HEK293 (cell line): ENCODE measurements at regions not wholly inside any gene's neighbourhood (a gene's known extent, or its start where the extent isn't known, plus 50 kb on each side); places are given as distances from the start of the nearest gene placed in this dataset.

Source experiments
- CTCF ChIA-PET: fragments of 350-600 bp; formaldehyde crosslinking; extraction: SDS; loops from one replicate; lab custom pipeline; 2021; ENCODE audit warnings: antibody characterized with exemption; lab: Yijun Ruan, JAX
- POLR2A ChIA-PET: fragments of 300-600 bp; formaldehyde crosslinking; extraction: SDS; loops from one replicate; lab custom pipeline; 2020; ENCODE audit warnings: antibody characterized with exemption, inconsistent platforms; lab: Yijun Ruan, JAX
- H3K27ac ChIP-seq: fragments of 200-500 bp; sonication (Bioruptor generic); 2 replicates; pipeline ENCODE4 v1.5.1; 2014; ENCODE audit warnings: low read depth, low read length, control low read depth, inconsistent platforms; ENCODE audit errors: extremely low read depth
- H3K36me3 ChIP-seq, 2 experiments: fragments of 200-500 bp in 1 of 2; sonication (Bioruptor generic) in 1 of 2; 1 replicate in 1 of 2; 2 replicates in 1 of 2; pipeline ENCODE4 v1.5.1; 2014 to 2017; ENCODE audit warnings: inconsistent platforms in 2 of 2, low read length in 2 of 2; ENCODE audit not compliant: control insufficient read depth in 2 of 2, insufficient read depth in 1 of 2
- H3K4me1 ChIP-seq: fragments of 200-500 bp; sonication (Bioruptor generic); 2 replicates; pipeline ENCODE4 v1.5.1; 2014; ENCODE audit warnings: mild to moderate bottlenecking, low read length, inconsistent platforms; ENCODE audit not compliant: control insufficient read depth, insufficient read depth
- H3K4me3 ChIP-seq: 2 replicates; pipeline ENCODE4 v1.5.1; 2011; ENCODE audit warnings: low read depth, mild to moderate bottlenecking, control low read depth, low read length, moderate library complexity
- H3K9me3 ChIP-seq: fragments of 200-500 bp; sonication (Bioruptor generic); 2 replicates; pipeline ENCODE4 v1.5.1; 2014; ENCODE audit warnings: low read depth, low read length, inconsistent platforms; ENCODE audit not compliant: control insufficient read depth, insufficient read depth
- GLIS1 ChIP-seq: fragments of 450-650 bp; formaldehyde crosslinking; IDR thresholded peaks from 2 replicates; pipeline ENCODE4 v1.5.1; 2016; ENCODE audit warnings: missing biosample characterization, missing genetic modification characterization
- KLF1 ChIP-seq: fragments of 450-650 bp; formaldehyde crosslinking; IDR thresholded peaks from 2 replicates; pipeline ENCODE4 v1.5.1; 2016; ENCODE audit warnings: missing biosample characterization, missing genetic modification characterization
- SP2 ChIP-seq: fragments of 450-650 bp; formaldehyde crosslinking; IDR thresholded peaks from 2 replicates; pipeline ENCODE4 v1.5.1; 2016; ENCODE audit warnings: missing biosample characterization, missing genetic modification characterization
- ZNF132 ChIP-seq: fragments of 450-650 bp; formaldehyde crosslinking; IDR thresholded peaks from 2 replicates; pipeline ENCODE4 v1.5.1; 2017; ENCODE audit warnings: missing biosample characterization, missing genetic modification characterization, borderline replicate concordance
- ZNF16 ChIP-seq: fragments of 450-650 bp; formaldehyde crosslinking; IDR thresholded peaks from 2 replicates; pipeline ENCODE4 v1.5.1; 2016; ENCODE audit warnings: low read depth, missing biosample characterization, missing genetic modification characterization
- ZNF423 ChIP-seq: fragments of 450-650 bp; formaldehyde crosslinking; IDR thresholded peaks from 2 replicates; pipeline ENCODE4 v1.5.1; 2016; ENCODE audit warnings: missing biosample characterization, missing genetic modification characterization
- ZNF426 ChIP-seq: fragments of 450-650 bp; formaldehyde crosslinking; IDR thresholded peaks from 2 replicates; pipeline ENCODE4 v1.5.1; 2017; ENCODE audit warnings: missing biosample characterization, missing genetic modification characterization, mild to moderate bottlenecking, inconsistent platforms, moderate library complexity
- ZNF544 ChIP-seq: fragments of 450-650 bp; formaldehyde crosslinking; IDR thresholded peaks from 2 replicates; pipeline ENCODE4 v1.5.0; 2017; ENCODE audit warnings: missing biosample characterization, missing genetic modification characterization
- ZNF561 ChIP-seq: fragments of 450-650 bp; IDR thresholded peaks from 2 replicates; pipeline ENCODE4 v1.5.1; 2018; ENCODE audit warnings: missing biosample characterization, missing genetic modification characterization, borderline replicate concordance
- ZNF585B ChIP-seq: fragments of 450-650 bp; formaldehyde crosslinking; IDR thresholded peaks from 2 replicates; pipeline ENCODE4 v1.5.1; 2016; ENCODE audit warnings: missing biosample characterization, missing genetic modification characterization
- ZNF707 ChIP-seq: fragments of 450-650 bp; formaldehyde crosslinking; IDR thresholded peaks from 2 replicates; pipeline ENCODE4 v1.5.1; 2016; ENCODE audit warnings: missing biosample characterization, missing genetic modification characterization
- ZSCAN16 ChIP-seq: fragments of 450-650 bp; formaldehyde crosslinking; IDR thresholded peaks from 2 replicates; pipeline ENCODE4 v1.5.1; 2016; ENCODE audit warnings: missing biosample characterization, missing genetic modification characterization
- TF ChIP-seq, protein P1 (sequence below): fragments of 450-650 bp; formaldehyde crosslinking; IDR thresholded peaks from 2 replicates; pipeline ENCODE4 v1.5.1; 2016; ENCODE audit warnings: missing biosample characterization, missing genetic modification characterization, borderline replicate concordance
- TF ChIP-seq, protein P2 (sequence below): fragments of 450-650 bp; formaldehyde crosslinking; IDR thresholded peaks from 2 replicates; pipeline ENCODE4 v1.5.1; 2016; ENCODE audit warnings: missing biosample characterization, missing genetic modification characterization

DNA sequence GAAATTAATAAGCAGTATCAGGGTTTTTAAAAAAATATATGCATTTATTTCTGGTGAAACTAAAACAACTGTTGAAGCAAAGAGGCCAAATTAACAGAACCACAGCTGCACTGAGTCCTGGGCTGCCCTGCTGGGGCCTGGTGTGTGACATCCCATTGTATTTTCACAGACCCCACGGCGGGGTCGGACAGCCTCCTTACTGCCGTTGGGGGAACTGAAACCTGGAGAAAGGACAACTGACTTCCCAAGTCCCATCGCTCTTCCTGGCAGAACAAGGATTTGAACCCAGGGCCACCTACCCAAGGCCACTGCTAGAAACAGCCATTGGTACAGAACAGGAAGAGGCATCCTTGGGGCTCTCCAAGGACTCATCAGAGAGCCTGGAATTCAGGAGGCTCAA lies 114.8 kb upstream of the SFSWAP start:
- Histone ChIP-seq H3K9me3 (no peaks in the 10 kb centered on the region), H3K4me1 (no peaks in the 10 kb centered on the region), H3K36me3 (no peaks in the 10 kb centered on the region), H3K27ac (no peak overlapping the region), H3K4me3 (no peak overlapping the region)
- ChIA-PET CTCF (interaction anchor here (0.6 kb wide), 2 partner anchors 29 to 141 kb away, joined by 3 read pairs; no protein-coding TSS in a partner anchor), POLR2A (no interaction called here)
- TF ChIP-seq, protein P1, sequence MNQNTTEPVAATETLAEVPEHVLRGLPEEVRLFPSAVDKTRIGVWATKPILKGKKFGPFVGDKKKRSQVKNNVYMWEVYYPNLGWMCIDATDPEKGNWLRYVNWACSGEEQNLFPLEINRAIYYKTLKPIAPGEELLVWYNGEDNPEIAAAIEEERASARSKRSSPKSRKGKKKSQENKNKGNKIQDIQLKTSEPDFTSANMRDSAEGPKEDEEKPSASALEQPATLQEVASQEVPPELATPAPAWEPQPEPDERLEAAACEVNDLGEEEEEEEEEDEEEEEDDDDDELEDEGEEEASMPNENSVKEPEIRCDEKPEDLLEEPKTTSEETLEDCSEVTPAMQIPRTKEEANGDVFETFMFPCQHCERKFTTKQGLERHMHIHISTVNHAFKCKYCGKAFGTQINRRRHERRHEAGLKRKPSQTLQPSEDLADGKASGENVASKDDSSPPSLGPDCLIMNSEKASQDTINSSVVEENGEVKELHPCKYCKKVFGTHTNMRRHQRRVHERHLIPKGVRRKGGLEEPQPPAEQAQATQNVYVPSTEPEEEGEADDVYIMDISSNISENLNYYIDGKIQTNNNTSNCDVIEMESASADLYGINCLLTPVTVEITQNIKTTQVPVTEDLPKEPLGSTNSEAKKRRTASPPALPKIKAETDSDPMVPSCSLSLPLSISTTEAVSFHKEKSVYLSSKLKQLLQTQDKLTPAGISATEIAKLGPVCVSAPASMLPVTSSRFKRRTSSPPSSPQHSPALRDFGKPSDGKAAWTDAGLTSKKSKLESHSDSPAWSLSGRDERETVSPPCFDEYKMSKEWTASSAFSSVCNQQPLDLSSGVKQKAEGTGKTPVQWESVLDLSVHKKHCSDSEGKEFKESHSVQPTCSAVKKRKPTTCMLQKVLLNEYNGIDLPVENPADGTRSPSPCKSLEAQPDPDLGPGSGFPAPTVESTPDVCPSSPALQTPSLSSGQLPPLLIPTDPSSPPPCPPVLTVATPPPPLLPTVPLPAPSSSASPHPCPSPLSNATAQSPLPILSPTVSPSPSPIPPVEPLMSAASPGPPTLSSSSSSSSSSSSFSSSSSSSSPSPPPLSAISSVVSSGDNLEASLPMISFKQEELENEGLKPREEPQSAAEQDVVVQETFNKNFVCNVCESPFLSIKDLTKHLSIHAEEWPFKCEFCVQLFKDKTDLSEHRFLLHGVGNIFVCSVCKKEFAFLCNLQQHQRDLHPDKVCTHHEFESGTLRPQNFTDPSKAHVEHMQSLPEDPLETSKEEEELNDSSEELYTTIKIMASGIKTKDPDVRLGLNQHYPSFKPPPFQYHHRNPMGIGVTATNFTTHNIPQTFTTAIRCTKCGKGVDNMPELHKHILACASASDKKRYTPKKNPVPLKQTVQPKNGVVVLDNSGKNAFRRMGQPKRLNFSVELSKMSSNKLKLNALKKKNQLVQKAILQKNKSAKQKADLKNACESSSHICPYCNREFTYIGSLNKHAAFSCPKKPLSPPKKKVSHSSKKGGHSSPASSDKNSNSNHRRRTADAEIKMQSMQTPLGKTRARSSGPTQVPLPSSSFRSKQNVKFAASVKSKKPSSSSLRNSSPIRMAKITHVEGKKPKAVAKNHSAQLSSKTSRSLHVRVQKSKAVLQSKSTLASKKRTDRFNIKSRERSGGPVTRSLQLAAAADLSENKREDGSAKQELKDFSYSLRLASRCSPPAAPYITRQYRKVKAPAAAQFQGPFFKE (tag by site-specific recombination): no peak
- TF ChIP-seq ZNF585B (tag by site-specific recombination): no peak
- TF ChIP-seq, protein P2, sequence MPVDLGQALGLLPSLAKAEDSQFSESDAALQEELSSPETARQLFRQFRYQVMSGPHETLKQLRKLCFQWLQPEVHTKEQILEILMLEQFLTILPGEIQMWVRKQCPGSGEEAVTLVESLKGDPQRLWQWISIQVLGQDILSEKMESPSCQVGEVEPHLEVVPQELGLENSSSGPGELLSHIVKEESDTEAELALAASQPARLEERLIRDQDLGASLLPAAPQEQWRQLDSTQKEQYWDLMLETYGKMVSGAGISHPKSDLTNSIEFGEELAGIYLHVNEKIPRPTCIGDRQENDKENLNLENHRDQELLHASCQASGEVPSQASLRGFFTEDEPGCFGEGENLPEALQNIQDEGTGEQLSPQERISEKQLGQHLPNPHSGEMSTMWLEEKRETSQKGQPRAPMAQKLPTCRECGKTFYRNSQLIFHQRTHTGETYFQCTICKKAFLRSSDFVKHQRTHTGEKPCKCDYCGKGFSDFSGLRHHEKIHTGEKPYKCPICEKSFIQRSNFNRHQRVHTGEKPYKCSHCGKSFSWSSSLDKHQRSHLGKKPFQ: no peak
- no peak for TF ChIP-seq ZSCAN16 (tag by site-specific recombination)
- no peak for TF ChIP-seq ZNF707 (tag by site-specific recombination)
- no peak for TF ChIP-seq ZNF132 (tag by site-specific recombination)

DNA sequence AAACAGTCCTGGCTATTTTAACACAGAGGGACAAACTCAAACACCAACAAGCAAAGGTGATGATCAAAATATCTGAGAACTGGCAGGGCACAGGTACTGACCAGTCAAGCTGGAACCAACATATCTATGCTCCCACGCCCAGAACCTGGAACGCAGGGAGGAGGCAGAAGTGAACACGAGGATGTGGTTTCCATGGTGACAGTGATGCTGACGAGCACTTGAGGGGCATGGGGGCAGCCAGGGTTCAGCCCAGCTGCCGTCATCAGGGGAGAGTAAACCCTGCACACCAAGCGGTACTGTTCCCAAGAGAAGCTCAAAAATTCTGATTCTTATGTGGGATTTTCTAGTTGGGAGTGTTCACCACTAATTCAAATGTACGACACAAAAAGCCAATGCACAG lies 113.6 kb upstream of the SFSWAP start:
- POLR2A ChIA-PET: no interaction called here
- CTCF ChIA-PET: no interaction called here
- no peaks in the 10 kb centered on the region for H3K9me3 ChIP-seq
- no peaks in the 10 kb centered on the region for H3K4me1 ChIP-seq
- H3K4me3 ChIP-seq: no peak overlapping the region
- TF ChIP-seq ZNF423 (tag by site-specific recombination) (no peak), ZNF544 (tag by site-specific recombination) (no peak)
- TF ChIP-seq, all 188 proteins: peak for 0
- Histone ChIP-seq H3K36me3 (no peaks in the 10 kb centered on the region), H3K27ac (no peak overlapping the region)

DNA sequence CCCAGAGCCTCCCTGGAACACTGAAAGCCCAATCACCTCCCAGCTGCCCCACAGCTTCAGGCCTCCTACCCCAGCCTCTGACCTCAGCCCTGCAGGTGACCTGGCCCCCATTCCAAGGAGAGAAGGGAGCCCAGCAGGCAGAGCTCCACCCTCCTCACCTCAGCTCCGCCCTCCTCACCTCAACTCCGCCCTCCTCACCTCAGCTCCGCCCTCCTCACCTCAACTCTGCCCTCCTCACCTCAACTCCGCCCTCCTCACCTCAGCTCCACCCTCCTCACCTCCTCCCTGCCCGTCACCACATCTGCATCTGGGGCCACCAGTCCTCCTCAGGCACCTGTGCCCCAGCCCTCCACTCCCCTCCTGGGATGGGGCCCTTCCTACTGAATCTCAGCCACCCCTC lies 112.2 kb upstream of the SFSWAP start:
- ChIA-PET CTCF (no interaction called here), POLR2A (no interaction called here)
- Histone ChIP-seq H3K27ac (no peak overlapping the region), H3K9me3 (no peaks in the 10 kb centered on the region), H3K4me1 (no peaks in the 10 kb centered on the region), H3K36me3 (no peaks in the 10 kb centered on the region), H3K4me3 (no peak overlapping the region)
- TF ChIP-seq ZNF16 (tag by site-specific recombination) (no peak), SP2 (tag by site-specific recombination) (no peak), ZNF426 (tag by site-specific recombination) (no peak), ZNF561 (tag by site-specific recombination) (no peak), KLF1 (peak; percentile 90), GLIS1 (tag by site-specific recombination) (peak; percentile 77; the same call in 1 of the 2 replicates)
